ENCODE measurements at regions not wholly inside any gene's neighbourhood (a gene's known extent, or its start where the extent isn't known, plus 50 kb on each side); places are given as distances from the start of the nearest gene placed in this dataset.

DNA sequence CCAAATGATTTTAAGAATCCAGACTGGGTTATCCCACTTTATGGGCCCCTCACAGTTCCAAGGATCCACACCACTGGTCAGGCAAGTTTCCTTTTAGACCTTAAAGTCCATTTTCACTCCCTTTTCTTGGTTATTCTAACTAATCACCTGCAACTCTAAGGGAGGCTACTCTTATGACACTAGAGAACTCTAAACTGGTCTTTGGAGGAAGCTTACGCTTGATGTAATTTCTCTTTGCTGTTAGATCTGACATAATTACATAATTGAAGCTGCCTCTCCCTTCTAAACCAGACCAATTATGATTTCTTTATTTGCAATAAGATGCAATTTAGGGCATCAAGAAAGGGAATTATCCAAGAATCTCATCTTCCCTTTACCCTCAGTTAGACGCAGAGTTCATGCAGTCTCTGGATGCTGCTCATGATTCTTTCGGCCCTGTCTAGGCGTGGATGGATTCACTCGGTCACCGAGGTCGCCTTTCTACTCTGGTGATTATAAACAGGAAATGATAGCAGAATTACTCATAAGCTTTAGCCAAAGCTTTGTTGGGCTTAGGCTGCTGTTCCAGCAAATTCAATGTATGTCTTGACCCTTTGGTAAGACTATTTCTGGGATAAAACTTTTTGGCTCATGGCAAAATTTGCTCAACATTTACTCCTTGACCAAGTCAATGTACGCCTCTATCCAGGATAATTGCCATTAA lies 130.9 kb upstream of the PRNP start:
- no peak for DNase-seq

DNA sequence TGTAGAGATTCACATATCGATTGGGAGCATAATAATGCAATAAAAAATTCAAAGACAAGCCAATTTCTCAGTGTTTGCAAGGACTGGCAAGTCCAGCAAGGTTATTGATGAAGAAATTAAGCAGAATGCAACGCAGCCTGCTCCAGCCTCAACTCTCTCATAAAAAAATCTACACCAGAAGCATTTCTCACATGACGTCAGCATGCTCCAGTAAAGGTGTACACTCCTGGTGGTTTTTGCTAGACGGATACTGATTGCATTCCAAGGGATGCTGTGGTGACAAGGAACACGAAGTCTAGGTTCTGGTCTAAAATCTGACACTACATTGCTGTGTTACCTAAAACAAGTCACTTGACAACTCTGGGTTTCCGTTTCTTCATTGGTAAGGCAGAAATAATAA lies 131.9 kb upstream of the PRNP start:
- no peak for DNase-seq

DNA sequence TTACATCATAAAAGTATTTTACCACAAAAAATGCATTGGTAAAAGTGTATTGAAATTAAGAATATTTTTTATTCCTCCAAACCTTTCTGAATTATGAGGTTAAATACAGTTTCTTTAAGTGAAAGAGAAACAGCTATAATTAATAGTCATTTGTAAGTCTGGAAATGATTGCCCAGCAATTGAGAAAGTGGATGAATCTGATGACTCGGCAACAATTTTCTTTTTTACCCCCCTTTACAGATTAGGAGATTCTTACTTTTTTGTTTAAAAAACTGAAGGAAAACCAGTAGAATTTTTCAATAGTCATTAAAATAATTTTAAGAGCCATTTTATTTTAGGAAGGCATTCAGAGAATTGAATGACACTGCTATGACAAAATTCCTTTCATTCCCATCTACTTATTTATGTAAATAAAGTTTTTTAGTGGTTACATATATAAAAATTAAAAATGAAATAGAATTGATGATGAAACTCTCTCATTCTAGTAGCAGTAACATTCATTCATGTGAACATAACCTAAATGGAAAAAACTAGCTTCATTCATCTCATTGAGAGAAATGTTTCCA lies 134.1 kb upstream of the PRNP start:
- DNase-seq: no peak

DNA sequence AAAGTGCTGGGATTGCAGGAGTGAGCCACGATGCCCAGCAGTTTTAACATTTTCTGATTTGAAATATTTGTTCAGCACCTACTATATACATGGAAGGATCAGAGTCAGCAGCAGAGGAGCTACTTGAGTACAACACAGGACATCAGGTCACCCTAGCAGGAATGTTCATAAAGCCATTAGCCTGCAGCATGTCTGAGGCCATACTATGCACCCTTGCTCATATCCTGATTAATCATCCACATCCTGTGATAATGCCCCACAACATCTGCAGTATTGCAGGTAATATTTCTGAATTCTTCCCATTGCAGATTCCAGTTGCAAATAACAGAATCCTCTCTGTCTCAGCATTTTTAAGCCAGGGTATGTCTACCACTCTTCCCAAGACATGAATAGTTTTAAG lies 135.5 kb upstream of the PRNP start:
- DNase-seq: no peak

DNA sequence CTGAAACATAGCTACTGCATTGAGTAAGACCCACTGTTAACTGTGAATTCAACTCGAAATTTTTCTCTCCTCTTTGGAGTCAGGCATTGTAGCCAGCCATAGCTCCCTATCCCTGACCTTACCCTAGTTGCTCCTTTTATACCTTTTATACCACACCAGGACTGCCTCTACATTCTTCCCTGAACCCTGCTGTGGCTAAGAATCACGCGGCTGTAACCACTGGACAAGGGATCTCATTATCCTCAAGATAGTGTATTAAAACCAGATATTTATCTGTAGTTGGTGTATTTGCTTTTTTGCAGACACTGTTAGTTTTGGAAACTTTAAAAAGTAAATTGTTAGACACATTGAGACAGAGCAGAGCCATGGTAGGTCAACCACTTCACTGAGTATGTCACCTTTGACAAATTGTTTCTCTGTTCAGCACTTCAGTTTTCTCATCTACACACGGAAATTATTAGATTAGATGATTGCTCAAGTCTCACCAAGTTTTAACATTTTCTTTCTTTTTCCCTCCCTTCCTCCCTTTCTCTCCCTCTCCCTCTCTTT lies 136.5 kb upstream of the PRNP start:
- no peak for DNase-seq

DNA sequence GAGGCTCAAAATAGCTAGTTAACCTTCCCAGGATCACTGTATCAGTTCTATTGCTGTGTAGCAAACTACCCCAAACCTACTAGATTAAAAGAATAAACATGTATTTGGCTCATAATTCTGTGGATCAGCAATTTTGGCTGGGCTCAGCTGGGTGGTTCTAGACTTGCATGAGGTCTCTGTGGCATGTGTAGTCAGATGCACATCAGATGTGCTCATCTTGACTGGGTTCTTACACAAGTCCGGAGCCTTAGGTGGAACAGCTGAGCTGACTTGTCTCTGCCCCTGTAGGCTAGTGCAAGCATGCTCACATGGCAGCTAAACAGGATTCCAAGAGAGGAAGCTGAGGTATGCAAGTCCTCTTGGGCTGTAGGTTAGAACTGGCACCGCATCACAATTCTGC lies 137.7 kb upstream of the PRNP start:
- no peak for DNase-seq

DNA sequence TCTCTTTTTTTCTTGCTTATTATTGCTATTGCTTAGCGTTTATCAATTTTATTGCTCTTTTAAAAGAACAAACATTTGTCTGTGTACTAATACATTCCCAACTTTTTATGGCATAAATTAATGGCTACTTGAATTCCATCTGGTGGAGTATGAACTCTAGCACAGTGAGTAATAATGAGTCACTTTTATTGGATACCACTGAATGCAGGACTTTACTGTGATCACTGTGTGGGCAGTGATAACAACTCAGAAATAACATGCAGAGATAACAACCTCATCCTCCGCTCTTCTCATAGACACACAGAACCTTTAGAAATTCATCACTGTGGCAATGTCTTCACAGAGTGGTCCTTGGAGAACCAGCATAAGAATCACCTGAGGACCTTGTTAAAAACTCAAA lies 139.5 kb upstream of the PRNP start:
- DNase-seq: no peak

DNA sequence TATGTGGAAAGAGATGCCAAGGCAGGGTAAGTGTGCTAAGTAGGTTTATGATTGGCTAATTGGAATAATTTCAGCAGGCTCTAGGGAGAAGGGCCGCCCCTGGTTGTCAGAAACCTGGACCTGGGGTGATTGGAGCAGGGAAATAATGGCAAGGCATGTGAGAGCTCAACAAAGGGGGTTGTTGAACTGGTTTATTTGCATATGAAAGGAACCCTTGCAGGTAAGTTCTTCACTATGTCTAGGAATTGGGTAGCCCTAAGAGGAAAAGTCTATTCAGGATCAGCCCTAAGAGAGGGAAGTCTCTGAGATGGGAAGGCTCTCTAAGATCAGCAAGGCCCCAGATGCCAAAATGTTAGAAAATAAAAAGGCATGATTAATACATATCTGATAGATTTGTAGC lies 139.9 kb upstream of the PRNP start:
- DNase-seq: no peak

DNA sequence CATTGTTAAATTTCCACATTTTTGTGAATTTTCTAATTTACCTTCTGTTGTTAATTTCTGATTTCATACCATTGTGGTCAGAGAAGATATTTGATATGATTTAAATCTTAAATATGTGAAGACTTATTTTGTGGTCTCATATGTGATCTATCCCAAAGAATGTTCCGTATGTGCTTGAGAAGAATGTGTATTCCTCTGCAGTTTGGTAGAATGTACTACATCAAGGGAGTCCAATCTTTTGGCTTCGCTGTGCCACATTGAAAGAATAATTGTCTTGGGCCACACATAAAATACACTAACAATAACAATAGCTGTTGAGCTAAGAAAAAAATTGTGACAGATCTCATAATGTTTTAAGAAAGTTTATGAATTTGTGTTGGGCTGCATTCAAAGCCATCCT lies 140.7 kb upstream of the PRNP start:
- DNase-seq: no peak

DNA sequence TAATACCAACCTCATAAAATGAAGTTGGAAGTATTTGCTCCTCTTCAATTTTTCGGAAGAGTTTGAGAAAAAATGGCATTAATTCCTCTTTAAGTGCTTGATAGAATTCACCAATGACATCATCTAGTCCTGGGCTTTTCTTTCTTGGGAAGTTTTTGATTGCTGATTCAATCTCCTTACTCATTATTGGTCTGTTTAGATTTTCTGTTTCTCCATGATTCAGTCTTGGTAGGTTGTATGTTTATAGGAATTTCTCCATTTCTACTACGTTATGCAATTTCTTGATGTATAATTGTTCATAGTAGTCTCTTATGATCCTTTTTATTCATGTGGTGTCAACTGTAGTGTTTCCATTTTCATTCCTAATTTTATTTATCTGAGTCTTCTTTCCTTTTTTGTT lies 141.5 kb upstream of the PRNP start:
- no peak for DNase-seq

DNA sequence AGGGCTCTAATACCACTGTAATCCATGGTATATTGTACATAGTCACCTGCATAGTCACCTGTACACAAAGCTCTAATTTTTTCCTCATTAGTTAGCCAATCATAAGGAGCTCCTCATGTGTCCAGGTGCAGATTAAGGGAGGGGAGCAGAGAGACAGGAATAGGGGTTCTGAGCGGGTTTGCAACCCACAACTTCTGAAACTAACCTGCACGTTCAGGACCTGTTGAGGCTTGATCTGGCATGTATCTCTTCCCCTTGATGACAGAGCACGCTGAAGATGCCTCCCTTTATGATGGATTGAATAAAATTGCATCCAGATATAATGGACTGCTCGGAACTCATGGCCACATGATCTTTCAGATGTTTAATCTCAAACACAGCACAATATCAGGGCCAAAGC lies 144.0 kb upstream of the PRNP start:
- DNase-seq: no peak

DNA sequence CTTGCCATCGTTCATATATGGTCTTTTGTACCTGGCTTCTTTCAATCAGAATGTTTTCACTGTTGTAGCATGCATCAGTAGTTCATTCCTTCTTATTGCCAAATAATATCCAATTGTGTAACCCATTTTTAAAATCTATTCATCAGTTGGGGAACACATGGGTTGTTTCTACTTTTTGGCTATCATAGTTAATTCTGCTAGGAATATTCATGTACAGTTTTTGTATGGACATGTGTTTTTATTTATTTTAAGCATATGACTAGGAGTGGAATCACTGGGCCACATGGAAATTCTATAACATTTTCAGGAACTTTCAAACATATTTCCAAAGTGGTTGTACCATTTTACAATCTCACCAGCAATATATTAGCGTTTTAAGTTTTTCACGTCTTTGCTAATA lies 151.9 kb upstream of the PRNP start:
- DNase-seq: no peak

DNA sequence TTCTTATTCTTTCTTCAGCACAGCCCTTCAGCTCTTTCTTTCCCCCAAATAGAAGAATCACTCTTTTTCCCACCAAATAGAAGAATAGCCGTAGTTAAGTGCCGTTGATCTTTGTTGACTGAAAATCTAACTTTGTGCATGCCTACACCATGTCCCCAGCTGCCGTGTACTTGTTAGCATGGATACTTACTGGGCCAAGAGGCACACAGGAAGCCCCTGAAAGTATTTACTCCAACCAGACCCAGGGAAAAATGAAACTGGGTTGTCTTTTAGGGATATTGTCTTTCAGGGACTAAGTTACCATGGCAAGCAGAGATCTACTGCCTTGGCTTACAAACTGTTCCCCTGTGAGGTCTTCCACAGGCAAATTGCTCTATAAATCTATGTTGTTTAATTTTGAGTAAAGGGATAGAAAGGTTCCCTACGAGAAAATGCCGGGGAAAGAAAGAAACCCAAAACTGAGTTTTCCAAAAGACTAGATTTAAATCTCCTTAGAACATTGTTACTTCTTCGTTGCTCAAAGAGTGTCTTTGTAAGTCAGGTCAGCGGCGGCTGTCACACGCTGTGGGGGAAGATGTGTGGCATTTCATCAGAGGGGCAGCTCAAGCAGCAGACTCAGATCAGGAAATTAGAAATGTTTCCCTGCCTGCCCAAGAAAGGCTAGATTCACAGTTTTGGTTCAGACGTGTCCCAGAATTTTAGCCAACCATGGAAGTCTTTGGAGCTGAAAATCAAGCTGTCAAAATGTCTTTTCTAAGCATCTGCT lies 152.7 kb upstream of the PRNP start:
- no peak for DNase-seq

DNA sequence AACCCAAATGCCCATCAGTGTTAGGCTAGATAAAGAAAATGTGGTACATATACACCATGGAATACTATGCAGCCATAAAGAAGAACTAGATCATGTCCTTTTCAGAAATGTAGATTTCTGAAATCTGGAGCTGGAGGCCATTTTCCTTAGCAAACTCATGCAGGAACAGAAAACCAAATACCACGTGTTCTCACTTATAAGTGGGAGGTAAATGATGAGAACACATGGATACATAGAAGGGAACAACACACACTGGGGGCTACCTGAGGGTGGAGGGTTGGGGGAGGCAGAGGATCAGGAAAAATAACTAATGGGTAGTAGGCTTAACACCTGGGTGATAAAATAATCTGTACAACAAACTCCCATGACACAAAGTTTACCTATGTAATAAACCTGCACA lies 153.5 kb upstream of the PRNP start:
- DNase-seq: no peak

DNA sequence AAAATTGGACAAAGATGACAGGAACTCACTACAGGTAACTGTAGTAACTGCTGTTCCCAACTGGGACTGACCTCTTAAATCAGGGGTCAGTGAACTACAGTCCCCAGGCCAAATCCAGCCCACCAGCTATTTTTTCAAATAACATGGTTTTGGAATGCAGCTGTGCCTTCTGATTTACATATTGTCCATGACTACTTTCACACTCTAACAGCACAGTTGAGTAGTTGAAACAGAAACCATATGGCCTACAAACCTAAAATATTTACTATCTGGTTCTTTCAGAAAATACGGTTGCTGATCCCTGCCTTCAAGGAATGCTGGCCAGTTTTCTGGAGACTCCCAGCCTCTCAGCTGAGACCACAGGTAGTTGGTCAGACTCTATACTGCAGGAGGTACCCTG lies 161.5 kb upstream of the PRNP start:
- no peak for DNase-seq

DNA sequence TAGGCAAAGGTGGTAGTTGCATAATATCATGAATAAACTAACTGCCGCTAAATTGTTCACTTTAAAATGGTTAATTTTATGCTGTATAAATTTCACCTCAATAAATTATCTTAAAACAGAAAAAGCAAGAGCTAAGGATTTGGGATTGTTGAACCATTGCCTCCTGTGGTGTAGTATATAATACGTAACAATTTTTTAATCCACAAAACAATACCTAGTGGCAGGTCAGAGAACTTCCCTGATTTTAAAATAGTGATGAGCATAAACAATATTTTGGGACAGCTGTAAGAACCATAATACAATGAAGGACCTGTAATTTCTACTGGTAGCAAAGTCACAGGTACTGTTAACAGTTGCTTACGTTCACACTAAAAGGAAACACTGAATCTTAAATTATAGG lies 161.9 kb upstream of the PRNP start:
- DNase-seq: no peak

DNA sequence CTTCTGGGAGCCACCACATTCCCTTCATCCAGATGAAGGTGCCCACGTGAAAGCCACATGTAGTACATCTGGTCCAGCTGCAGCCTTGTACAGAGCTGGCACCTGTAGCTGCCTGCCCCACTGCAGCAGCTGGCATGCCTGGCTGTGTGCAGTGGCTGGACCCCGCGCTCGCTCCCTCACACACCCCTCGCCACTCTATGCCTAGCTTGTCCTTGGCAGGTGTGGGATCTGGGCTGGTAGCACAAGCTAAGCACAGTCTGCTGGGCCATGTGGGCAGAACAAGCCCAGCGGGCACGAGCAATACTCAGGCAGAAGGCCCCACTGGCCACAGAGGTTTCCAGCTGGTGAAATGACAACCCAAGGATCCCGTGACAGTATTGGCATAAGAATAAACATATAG lies 163.9 kb upstream of the PRNP start:
- no peak for DNase-seq

DNA sequence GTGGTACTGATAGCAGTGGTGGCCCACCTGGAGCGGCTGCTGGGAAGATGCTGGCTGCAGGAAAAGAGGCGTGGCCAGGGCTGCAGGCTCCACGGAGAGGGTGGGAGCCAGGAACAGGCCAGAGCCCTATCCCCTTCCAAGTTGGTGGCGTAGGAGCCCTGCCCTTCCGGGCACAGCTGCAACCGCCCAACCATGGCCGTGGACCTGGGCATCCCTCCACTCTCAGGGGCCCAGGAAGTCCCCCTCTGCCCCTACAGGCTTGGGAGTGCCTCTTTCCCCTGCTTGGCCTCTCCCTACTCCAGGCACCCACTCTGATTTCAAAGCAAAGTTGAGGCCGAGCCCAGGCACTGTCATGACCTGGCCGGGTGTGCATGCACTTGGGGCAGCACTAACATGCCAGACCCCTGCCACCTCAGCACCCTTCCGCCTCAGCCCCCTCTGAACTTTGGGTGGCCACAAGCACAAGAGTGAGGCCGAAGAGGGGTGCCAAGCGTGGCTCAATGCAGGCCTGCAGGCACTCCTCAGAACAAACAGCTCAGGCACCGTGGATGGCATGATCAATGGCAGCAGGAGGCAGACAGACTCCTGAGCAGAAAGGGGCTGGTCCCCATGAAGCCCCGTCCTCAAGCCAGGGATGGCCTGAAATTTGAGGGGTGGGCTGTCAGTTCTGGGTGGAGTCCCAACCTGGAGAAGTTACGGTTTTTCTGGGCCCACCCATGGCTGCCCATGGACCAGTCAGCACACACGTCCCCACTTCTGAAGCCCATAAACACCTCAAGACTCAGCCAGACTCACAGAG lies 164.9 kb upstream of the PRNP start:
- no peak for DNase-seq

DNA sequence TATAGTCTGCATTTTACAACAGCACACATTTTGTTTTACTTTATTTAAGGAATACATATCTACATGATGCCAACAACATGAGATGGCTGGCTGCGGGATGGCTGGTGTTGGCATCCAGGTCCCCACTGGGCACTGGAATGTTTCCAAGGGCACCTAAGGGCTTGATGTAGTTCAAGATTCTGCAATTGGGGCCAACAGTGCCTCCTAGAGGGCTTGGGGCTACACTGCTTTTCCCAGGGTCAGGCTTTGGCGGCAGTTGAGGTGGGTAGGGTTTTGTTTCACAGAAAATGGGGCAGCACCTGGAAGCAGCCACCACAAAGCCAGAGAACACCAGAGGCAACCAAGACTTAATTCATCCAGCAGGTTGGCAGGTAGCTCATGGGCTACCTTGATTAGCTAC lies 166.7 kb upstream of the PRNP start:
- no peak for DNase-seq

DNA sequence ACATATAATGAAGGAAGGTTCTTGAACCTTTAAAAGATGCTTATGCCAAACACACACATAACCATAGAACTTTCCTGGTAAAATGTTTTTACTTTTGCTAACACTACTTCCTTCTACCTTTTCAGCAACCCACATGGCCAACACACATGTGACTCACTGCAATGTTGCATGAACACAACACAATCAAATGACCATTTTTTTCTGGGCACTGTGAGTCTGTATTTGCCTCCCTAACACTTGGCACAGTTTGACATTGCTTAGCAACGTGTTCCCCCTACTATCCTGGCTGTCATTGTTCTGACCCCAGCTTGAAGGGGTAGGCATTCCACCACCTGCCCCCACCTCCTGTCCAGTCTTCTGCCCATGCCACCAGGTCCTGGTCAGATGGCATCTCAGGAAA lies 169.4 kb upstream of the PRNP start:
- no peak for DNase-seq

DNA sequence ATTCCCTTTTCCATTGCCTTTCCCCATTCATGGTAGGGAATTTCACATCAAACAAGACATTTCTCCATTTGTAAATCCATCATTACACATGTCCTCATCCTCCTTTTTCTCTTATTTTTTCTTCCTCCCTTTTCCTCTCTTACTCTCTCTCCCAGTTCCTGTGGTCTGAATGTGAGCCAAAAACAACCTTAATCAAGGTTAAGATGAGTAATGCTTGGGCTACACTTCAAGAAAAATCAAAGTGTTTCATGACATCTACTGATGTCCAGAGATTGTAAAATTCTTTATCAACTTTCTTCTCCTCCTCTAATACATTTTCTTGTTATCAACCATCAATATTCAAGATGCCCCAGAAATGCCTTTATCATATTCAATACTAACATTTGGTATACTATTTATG lies 172.5 kb upstream of the PRNP start:
- DNase-seq: no peak

DNA sequence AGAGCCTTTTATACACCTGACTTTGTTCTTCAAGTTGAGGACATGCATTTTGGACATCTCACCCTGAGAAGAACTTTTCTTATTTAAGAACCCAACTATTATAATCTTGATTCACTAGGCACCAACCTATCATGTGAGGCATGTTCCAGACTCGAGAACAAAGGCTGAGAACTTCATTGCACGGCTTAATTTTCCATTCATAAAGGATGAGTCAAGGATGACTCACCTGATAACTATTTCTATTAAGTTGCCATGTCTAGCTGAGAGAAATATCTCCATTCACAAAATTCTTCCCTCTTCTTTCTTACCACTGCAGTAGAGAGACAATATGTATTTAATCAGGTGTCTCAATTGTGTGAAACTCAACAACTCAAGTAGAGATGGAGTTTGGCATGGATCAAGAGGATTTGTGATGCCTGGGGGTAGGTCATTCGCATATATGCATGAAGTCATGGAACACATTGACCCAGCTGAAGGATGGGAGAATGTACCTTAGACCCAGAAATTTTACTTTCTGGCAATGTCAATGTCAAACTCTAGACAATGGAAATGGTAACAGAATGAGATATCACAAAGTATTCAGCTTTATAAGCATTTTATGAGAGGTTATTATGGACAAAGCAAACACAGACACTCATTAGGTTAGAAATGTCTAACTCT lies 173.2 kb upstream of the PRNP start:
- no peak for DNase-seq

DNA sequence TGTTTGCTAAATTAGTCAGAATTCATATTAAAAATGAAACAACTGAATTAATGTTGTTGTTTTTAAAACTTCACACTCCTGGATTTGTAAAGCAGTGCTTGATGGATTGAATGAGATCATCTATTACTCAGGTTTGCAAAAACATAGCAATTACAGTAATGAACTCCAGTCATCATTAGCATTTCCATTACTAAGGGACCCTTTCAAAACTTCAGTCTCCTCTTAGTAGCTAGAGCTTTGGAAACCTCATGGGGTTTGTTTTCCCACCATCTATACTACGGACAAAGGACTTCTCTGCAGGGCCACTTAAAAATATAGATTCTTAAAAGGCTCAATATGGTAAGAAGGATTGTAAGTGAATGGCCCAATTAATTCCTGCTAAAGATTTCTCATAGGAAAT lies 174.5 kb upstream of the PRNP start:
- no peak for DNase-seq

All from activated CD8-positive, alpha-beta memory T cell treated with anti-CD3 and anti-CD28 coated beads, Interleukin-2, amount 50 U/mL, for 4 hours (primary cell).